ENCODE measurements at regions not wholly inside any gene's neighbourhood (a gene's known extent, or its start where the extent isn't known, plus 50 kb on each side); places are given as distances from the start of the nearest gene placed in this dataset.

DNA sequence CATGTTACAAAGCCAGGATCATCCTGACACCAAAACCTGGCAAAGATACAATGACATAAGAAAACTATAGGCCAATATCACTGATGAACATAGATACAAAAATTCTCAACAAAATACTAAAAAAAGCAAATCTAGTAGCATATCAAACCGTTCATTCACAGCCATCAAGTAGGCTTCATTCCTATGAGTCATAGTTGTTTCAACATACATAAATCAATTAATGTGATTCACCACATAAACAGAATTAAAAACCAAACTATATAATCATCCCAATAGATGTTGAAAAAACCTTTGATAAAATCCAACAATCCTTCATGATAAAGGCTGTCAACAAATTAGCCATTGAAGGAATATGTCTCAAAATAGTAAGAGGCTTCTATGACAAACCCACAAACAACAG is 1007.2 kb upstream of the RAG2 start:
- Histone ChIP-seq H3K4me1 (ENCODE audit: control insufficient read depth, insufficient read depth, low read length) (no peaks in the 10 kb centered on the region), H3K4me3 (ENCODE audit: low read length) (no peak overlapping the region), H3K9ac (ENCODE audit: low read length) (no peak overlapping the region), H3K27me3 (ENCODE audit: control insufficient read depth, insufficient read depth, low read length) (no peaks in the 10 kb centered on the region), H3K36me3 (ENCODE audit: control insufficient read depth, insufficient read depth, low read length) (no peaks in the 10 kb centered on the region), H3K27ac (ENCODE audit: low read depth, low read length) (no peak overlapping the region)

DNA sequence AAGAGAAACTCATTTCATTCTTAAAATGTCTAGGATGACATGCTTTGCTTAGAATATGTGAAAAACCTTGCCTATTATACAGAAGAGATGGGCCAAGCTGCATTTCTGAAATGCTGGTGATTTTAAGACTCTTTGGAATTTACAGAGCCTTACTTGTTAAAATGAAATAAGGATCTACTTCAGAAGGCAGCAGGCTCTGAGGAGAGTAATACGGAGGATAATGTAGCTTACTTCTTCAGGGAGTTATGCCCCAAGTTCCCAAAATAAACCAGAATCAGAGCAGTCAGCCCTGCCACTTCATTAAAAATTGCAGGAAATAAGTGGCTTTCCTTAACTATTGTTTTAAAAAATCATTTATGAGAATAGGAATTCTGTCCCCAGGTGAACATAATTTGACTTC is 1000.3 kb upstream of the RAG2 start:
- no peaks in the 10 kb centered on the region for H3K27me3 ChIP-seq (ENCODE audit: control insufficient read depth, insufficient read depth, low read length)
- no peak overlapping the region for H3K9ac ChIP-seq (ENCODE audit: low read length)
- H3K36me3 ChIP-seq (ENCODE audit: control insufficient read depth, insufficient read depth, low read length): no peaks in the 10 kb centered on the region
- H3K27ac ChIP-seq (ENCODE audit: low read depth, low read length): no peak overlapping the region
- no peaks in the 10 kb centered on the region for H3K4me1 ChIP-seq (ENCODE audit: control insufficient read depth, insufficient read depth, low read length)
- no peak overlapping the region for H3K4me3 ChIP-seq (ENCODE audit: low read length)

DNA sequence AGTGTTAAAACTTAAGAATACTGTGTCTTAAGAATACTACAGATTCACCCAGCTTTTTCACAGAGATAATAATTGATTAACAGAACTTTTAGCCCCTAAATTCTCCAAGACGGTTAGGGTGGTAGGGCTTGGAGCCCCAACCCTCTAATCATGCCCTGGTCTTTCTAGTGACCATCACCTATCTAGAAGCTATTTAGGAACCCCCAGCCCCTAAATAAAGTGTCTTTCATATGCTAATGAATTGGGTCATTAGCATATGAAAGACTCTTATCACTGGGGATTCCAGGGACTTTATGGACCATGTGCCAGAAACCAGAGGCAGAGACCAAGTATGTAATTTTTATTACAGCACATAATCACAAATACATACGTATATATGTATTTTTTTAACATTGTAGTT is 999.7 kb upstream of the RAG2 start:
- H3K4me1 ChIP-seq (ENCODE audit: control insufficient read depth, insufficient read depth, low read length): no peaks in the 10 kb centered on the region
- H3K4me3 ChIP-seq (ENCODE audit: low read length): no peak overlapping the region
- H3K27ac ChIP-seq (ENCODE audit: low read depth, low read length): no peak overlapping the region
- no peak overlapping the region for H3K9ac ChIP-seq (ENCODE audit: low read length)
- no peaks in the 10 kb centered on the region for H3K36me3 ChIP-seq (ENCODE audit: control insufficient read depth, insufficient read depth, low read length)
- no peaks in the 10 kb centered on the region for H3K27me3 ChIP-seq (ENCODE audit: control insufficient read depth, insufficient read depth, low read length)

DNA sequence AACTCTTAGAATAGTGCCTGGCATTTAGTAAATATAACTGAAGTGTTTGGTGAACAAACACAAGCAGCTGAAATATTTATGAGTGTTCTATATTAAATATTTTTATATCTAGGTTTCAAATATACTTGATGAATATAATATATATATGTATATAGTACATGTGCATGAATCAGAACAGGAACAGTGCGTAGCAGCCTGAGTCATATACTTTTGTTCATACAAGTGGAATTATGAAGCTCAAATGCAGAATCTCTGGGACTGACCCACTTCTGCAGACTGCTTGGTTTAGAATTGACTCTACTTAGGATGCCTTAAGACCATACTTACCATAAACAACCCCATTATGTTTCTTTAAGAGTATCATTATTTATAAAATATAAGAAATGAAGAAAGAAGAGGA is 997.8 kb upstream of the RAG2 start:
- Histone ChIP-seq H3K36me3 (ENCODE audit: control insufficient read depth, insufficient read depth, low read length) (no peaks in the 10 kb centered on the region), H3K27me3 (ENCODE audit: control insufficient read depth, insufficient read depth, low read length) (no peaks in the 10 kb centered on the region), H3K9ac (ENCODE audit: low read length) (no peak overlapping the region), H3K27ac (ENCODE audit: low read depth, low read length) (no peak overlapping the region), H3K4me1 (ENCODE audit: control insufficient read depth, insufficient read depth, low read length) (no peaks in the 10 kb centered on the region), H3K4me3 (ENCODE audit: low read length) (no peak overlapping the region)

DNA sequence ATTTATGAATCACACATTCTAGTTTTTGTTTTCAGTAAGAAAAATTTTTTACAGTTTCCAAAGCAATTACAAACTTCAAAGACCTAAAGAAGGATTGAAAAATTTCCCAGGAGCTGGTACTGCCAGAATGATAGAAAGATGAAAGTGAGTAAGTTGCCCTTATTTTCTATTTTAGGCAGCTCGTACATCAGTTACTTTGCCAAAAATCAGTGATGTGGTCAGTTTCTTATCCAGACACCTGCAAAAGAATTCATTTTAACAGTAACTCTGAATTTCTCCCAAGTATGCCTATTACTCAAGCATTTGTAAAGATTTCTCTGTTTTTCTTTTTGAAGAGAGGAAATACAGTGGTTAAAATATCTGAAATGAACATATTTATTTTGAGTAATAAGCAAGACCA is 976.3 kb upstream of the RAG2 start:
- Histone ChIP-seq H3K9ac (ENCODE audit: low read length) (no peak overlapping the region), H3K27me3 (ENCODE audit: control insufficient read depth, insufficient read depth, low read length) (no peaks in the 10 kb centered on the region), H3K4me1 (ENCODE audit: control insufficient read depth, insufficient read depth, low read length) (no peaks in the 10 kb centered on the region), H3K4me3 (ENCODE audit: low read length) (no peak overlapping the region), H3K27ac (ENCODE audit: low read depth, low read length) (no peak overlapping the region), H3K36me3 (ENCODE audit: control insufficient read depth, insufficient read depth, low read length) (no peaks in the 10 kb centered on the region)

DNA sequence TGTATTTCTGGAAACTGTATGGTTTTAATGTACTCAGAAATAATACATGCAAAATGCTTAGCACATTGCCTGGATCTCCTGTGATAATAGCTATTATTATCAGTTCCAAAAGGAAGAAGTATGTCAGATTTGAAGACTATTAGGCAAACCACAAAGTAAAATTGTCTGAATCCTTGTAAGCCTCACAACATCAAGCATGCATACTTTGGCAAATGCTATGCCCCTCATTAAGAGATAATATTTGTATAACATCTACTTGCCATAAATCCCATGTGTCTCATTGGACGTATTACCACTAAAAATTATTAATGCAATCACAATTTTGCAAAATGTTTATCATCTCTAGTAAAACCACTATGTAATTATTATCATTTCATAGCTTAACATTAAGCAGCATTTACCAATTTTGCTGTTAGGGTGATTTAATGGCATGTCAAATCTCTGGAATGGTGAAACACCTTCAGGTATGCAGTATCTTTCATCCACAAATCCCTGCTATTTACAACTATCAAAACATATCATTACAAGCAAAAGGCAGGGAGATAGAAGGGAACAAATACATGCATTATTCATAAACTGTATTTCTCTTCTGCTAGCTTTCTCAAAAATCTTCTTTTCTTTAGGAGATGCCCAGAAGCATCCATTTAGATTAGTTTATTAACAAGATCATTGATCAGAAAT is 974.6 kb upstream of the RAG2 start:
- Histone ChIP-seq H3K9ac (ENCODE audit: low read length) (no peak overlapping the region), H3K4me3 (ENCODE audit: low read length) (no peak overlapping the region), H3K4me1 (ENCODE audit: control insufficient read depth, insufficient read depth, low read length) (no peaks in the 10 kb centered on the region), H3K27ac (ENCODE audit: low read depth, low read length) (no peak overlapping the region), H3K27me3 (ENCODE audit: control insufficient read depth, insufficient read depth, low read length) (no peaks in the 10 kb centered on the region), H3K36me3 (ENCODE audit: control insufficient read depth, insufficient read depth, low read length) (no peaks in the 10 kb centered on the region)

DNA sequence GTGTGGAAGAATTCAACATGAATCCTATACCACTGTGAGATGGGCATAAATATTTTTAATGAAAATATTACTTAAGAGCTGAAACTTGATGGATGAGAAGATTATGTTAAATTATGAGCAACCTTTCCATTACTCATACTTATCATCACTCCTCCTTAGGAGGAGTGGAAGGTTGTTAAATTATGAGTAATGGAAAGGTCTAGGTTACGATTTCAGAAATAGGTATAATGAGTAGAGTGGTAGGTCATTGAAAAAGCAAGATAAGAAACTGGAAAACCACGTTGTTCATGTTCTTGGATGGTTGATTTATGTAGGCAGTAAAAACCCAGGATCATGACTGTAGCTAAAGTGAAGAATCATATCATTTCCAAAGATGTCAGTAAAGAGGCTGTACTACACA is 973.2 kb upstream of the RAG2 start:
- Histone ChIP-seq H3K9ac (ENCODE audit: low read length) (no peak overlapping the region), H3K4me3 (ENCODE audit: low read length) (no peak overlapping the region)

DNA sequence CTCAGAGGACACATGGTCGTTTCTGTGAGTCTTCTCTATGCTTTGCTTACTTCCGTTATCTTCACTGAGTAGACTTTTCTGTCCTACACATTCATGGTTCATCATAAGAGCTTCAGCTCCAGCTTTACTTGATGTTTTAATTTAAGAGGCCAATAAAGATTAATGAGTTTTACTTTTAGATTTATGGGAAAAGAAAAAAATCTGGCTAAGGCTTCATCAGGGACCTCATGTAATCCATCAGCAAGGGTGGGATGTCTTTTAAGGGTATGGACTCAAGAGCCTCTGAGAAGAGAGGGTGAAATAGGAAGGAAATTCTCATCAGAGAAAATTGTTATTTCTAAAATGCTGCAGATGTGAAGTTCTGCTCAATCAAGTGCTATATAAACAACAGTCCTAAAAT is 963.0 kb upstream of the RAG2 start:
- Histone ChIP-seq H3K27me3 (ENCODE audit: control insufficient read depth, insufficient read depth, low read length) (no peaks in the 10 kb centered on the region), H3K4me3 (ENCODE audit: low read length) (no peak overlapping the region), H3K27ac (ENCODE audit: low read depth, low read length) (no peak overlapping the region), H3K36me3 (ENCODE audit: control insufficient read depth, insufficient read depth, low read length) (no peaks in the 10 kb centered on the region), H3K9ac (ENCODE audit: low read length) (no peak overlapping the region), H3K4me1 (ENCODE audit: control insufficient read depth, insufficient read depth, low read length) (no peaks in the 10 kb centered on the region)

More for the DNA sequence above, 973.2 kb upstream of the RAG2 start:
- Histone ChIP-seq H3K4me1 (ENCODE audit: control insufficient read depth, insufficient read depth, low read length) (no peaks in the 10 kb centered on the region), H3K27ac (ENCODE audit: low read depth, low read length) (no peak overlapping the region), H3K36me3 (ENCODE audit: control insufficient read depth, insufficient read depth, low read length) (no peaks in the 10 kb centered on the region), H3K27me3 (ENCODE audit: control insufficient read depth, insufficient read depth, low read length) (no peaks in the 10 kb centered on the region)

DNA sequence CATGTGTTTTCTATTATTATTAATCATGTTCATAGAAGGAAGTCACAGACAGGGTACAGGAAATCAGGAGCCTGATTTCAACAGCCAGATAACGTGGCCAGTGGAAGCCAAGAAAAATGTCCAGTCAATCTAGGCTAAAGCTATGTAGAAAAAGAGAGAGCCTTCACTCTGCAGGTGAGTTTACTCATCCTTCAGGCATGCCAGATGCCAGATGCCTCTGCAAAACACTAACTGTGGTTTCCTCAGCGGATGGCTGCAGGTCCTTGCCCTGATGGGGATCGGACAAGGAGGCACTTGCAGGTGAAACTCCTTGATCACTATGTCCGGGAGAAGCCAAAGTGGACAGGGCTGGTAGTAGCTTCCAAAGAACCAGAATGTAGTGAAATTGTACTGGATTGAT is 962.3 kb upstream of the RAG2 start:
- no peaks in the 10 kb centered on the region for H3K27me3 ChIP-seq (ENCODE audit: control insufficient read depth, insufficient read depth, low read length)
- no peak overlapping the region for H3K4me3 ChIP-seq (ENCODE audit: low read length)
- no peak overlapping the region for H3K27ac ChIP-seq (ENCODE audit: low read depth, low read length)
- no peaks in the 10 kb centered on the region for H3K36me3 ChIP-seq (ENCODE audit: control insufficient read depth, insufficient read depth, low read length)
- no peak overlapping the region for H3K9ac ChIP-seq (ENCODE audit: low read length)
- no peaks in the 10 kb centered on the region for H3K4me1 ChIP-seq (ENCODE audit: control insufficient read depth, insufficient read depth, low read length)

DNA sequence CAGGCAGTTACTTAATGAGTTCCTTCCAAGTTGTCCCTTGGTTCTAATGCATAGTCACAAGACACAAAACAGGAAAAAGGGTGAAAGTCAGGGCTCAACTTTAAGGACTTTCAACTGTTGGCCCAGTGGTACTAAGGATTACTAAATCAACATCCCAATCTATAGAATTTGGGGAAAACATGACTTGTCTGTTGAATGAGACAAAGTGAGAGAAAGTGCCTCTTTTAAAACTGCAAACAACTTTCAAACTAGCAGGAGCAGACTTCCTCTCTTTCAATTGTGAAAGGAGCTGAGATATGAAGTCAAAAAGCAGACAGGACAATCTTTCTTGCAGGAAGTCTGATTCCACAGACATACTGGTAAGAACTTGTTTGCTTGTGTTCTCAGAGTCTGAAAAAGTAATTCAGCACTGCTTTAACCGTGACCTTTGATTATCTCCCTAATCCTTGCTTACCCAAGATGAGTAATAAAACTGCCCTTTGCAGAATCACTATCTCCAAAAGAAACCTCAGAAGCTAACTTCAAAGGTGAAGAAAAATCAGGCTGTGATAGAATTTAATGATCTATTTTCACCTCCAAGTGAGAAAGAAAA is 960.7 kb upstream of the RAG2 start:
- no peaks in the 10 kb centered on the region for H3K36me3 ChIP-seq (ENCODE audit: control insufficient read depth, insufficient read depth, low read length)
- H3K4me1 ChIP-seq (ENCODE audit: control insufficient read depth, insufficient read depth, low read length): no peaks in the 10 kb centered on the region
- H3K4me3 ChIP-seq (ENCODE audit: low read length): no peak overlapping the region
- H3K27me3 ChIP-seq (ENCODE audit: control insufficient read depth, insufficient read depth, low read length): no peaks in the 10 kb centered on the region
- H3K27ac ChIP-seq (ENCODE audit: low read depth, low read length): no peak overlapping the region
- H3K9ac ChIP-seq (ENCODE audit: low read length): no peak overlapping the region

DNA sequence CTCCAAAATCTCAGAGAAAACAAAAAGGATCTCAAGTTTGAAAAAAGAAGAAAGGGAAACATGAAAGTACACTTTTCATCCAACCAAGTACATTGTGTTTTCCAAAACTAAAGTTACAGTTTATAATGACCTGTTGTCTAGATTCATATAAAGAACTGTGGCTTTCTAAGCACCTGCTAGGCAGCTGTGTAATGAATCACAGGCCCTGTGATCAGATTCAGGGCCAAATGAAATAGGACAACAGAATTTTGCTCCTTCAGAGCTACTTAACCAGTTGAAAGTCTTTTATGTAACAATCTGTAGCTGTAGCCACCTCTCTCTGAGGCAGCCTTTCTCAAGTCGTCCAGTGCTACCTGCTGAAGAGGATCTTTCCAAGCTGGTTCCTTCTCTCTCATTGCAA is 960.0 kb upstream of the RAG2 start:
- H3K36me3 ChIP-seq (ENCODE audit: control insufficient read depth, insufficient read depth, low read length): no peaks in the 10 kb centered on the region
- no peak overlapping the region for H3K9ac ChIP-seq (ENCODE audit: low read length)
- H3K27me3 ChIP-seq (ENCODE audit: control insufficient read depth, insufficient read depth, low read length): no peaks in the 10 kb centered on the region
- H3K27ac ChIP-seq (ENCODE audit: low read depth, low read length): no peak overlapping the region
- H3K4me3 ChIP-seq (ENCODE audit: low read length): no peak overlapping the region
- no peaks in the 10 kb centered on the region for H3K4me1 ChIP-seq (ENCODE audit: control insufficient read depth, insufficient read depth, low read length)

DNA sequence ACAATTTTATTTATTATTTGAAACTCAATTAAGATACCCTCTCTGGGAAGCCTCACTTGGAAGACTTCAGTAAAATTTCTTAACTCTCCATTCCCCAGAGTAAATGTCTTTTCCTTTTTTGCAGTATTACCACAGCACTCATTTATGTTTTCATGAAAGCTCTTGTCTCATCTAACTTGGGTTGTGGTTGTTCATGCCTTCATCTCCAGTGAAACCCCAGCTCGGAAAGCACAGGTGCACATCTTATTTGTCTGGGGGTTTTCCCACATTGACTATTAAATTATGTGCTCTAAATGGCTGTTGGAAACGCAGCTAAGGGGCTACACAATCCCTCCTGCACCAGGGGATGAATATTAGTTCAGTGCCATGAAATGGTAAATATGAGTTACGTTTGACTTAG is 954.2 kb upstream of the RAG2 start:
- Histone ChIP-seq H3K36me3 (ENCODE audit: control insufficient read depth, insufficient read depth, low read length) (no peaks in the 10 kb centered on the region), H3K4me1 (ENCODE audit: control insufficient read depth, insufficient read depth, low read length) (no peaks in the 10 kb centered on the region), H3K4me3 (ENCODE audit: low read length) (no peak overlapping the region), H3K27ac (ENCODE audit: low read depth, low read length) (no peak overlapping the region), H3K9ac (ENCODE audit: low read length) (no peak overlapping the region), H3K27me3 (ENCODE audit: control insufficient read depth, insufficient read depth, low read length) (no peaks in the 10 kb centered on the region)

DNA sequence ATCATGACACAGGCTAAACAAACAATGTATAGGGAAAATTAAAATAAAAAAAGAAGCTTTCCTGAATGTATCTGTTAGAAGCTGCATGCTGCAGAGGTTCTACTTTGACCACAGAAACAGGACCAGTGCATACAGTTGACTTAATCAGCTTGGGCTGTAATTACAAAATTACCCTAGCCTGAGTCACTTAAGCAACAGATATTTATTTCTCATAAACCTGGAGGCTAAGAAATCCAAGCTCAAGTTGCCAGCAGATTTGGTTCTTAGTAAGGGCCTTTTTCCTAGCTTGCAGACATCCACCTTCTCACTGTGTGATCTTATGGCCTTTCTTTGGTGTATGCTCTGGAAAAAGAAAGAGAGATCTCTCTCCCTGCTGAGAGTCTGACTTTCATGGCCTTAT is 946.5 kb upstream of the RAG2 start:
- no peak overlapping the region for H3K27ac ChIP-seq (ENCODE audit: low read depth, low read length)
- no peak overlapping the region for H3K4me3 ChIP-seq (ENCODE audit: low read length)
- no peaks in the 10 kb centered on the region for H3K27me3 ChIP-seq (ENCODE audit: control insufficient read depth, insufficient read depth, low read length)
- no peak overlapping the region for H3K9ac ChIP-seq (ENCODE audit: low read length)
- no peaks in the 10 kb centered on the region for H3K4me1 ChIP-seq (ENCODE audit: control insufficient read depth, insufficient read depth, low read length)
- no peaks in the 10 kb centered on the region for H3K36me3 ChIP-seq (ENCODE audit: control insufficient read depth, insufficient read depth, low read length)
